Epithelial cell of esophagus (primary cell): ENCODE measurements at regions not wholly inside any gene's neighbourhood (a gene's known extent, or its start where the extent isn't known, plus 50 kb on each side); places are given as distances from the start of the nearest gene placed in this dataset.

Experiments used
- DNase-seq: peaks from one replicate; pipeline ENCODE4 v3.0.0; 2010; ENCODE audit warnings: low read depth
- H3K4me3 ChIP-seq: 2 replicates; pipeline ENCODE4 v1.5.1; 2011; ENCODE audit warnings: mild to moderate bottlenecking, low read length, control low read depth
- TF ChIP-seq, protein P1 (sequence below): IDR thresholded peaks from 2 replicates; pipeline ENCODE4 v1.5.1; 2011; ENCODE audit warnings: low read depth, mild to moderate bottlenecking, low read length, control low read depth, inconsistent platforms; ENCODE audit not compliant: insufficient read depth; ENCODE audit errors: missing control alignments

DNA sequence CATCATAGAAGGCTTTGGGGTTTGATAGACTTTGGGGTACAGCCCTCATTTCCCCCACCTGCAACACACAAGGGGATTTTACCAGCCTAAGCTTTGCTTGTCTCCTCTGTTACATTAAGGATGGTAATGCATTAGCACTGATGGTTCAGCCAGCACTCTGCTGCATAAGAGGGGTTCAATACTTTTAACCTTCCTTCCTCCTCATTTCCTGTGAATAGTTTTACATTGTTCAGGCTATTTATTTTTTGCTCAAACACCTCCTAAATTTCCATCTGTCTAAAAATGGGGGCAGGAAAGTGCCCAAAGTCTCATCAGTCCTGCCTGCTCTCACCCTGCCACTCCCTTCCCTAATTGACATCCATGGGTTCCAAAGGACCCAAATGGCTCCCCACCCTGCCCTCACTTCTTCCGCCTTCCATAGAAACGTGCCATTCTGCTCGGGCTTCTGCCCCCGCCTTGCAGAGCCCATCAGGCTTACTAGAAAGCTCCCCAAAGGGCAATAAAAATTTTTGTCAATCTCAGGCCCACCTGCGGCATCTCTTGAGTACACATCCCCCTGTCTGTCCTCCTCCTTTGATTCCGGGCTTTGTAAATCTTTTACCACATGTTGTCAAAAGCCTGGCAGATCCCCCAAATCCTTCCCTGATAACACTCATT, 239.5 kb upstream of the SLC24A2 start:
- TF ChIP-seq, protein P1, sequence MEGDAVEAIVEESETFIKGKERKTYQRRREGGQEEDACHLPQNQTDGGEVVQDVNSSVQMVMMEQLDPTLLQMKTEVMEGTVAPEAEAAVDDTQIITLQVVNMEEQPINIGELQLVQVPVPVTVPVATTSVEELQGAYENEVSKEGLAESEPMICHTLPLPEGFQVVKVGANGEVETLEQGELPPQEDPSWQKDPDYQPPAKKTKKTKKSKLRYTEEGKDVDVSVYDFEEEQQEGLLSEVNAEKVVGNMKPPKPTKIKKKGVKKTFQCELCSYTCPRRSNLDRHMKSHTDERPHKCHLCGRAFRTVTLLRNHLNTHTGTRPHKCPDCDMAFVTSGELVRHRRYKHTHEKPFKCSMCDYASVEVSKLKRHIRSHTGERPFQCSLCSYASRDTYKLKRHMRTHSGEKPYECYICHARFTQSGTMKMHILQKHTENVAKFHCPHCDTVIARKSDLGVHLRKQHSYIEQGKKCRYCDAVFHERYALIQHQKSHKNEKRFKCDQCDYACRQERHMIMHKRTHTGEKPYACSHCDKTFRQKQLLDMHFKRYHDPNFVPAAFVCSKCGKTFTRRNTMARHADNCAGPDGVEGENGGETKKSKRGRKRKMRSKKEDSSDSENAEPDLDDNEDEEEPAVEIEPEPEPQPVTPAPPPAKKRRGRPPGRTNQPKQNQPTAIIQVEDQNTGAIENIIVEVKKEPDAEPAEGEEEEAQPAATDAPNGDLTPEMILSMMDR, result no peak
- H3K4me3 ChIP-seq, result no peak overlapping the region
- DNase-seq, result no peak

DNA sequence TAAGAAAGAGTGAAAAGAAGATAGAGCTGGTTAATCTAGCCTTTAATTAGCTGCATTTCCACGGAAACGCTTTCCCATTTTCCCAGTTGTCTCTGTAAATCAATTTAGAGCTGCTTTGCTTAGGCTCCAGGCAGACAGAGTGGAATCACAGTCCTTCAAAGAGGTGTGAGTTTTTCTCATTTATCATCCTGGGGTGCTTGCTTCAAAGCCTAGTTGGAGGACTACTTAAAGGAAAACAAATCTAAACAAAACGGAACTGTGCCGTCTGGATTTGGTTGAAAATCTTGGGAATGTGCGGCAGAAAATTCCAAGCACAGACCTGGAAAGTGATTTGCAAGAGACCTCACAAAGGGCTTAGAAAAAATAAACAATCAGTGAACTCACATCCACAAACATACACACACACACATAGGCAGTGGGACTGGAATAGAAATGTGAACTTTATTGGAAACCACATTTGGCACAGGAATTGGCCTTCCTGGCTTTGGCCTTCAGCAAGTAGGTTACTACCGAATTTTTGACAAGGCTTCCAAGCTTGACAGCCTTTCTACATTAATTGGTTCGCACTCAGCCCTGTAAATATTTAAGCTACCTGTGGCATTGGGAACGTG, 235.2 kb upstream of the SLC24A2 start:
- H3K4me3 ChIP-seq, result no peak overlapping the region
- TF ChIP-seq, protein P1, result no peak
- DNase-seq, result no peak

DNA sequence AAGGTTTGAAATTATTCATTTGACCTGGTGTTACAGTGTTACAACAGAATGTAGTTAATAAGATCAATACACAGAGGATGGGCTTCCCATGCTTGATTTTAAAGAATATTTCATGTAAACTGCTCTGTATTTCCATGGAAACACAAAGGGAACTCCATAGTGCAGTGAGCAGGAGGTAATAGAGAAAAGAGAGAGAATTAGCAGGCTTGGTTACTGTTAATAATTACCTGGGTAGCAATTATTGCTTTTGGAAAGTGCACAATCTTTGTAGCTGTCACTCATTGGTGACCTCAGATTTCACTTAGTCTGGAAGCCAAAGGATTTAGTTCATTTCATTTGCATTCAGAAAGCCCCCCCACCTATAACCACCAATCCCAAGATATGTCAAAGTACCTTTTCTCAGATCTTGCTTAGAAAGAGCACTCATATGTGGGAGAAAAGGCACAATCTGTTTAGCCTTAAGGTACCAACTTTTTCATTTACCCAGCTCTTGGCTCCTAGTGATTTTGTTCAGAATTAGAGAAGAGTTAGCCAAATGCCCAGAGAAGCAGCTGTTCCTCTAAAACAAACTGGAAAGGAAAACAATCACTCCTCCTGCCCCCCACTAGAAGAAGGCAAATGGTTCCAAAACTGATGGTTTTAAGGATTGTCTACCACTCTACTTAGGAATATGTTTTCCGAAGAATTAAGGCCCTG, 234.5 kb upstream of the SLC24A2 start:
- H3K4me3 ChIP-seq, result no peak overlapping the region
- TF ChIP-seq, protein P1, result no peak
- DNase-seq, result no peak

DNA sequence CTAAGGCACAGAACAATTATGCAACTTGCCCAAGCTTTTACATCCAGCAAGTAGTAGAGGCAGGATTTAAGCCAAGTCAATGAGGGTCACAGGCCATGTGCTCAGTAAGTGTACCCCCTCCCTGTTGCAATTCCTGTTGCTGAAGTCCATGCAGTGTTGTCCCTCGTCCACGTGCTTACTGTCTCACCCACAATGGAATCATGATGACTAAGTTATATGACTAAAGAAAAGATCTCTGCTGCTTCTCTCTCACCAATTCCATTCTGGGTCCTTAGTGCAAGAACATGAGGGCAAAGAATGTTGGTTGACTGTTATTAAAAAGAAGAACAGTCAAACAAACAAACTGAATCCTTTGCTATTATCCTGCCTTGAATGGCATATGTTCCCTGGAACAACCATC, 233.6 kb upstream of the SLC24A2 start:
- H3K4me3 ChIP-seq, result no peak overlapping the region
- peak; percentile 64 for DNase-seq
- TF ChIP-seq, protein P1, result no peak

DNA sequence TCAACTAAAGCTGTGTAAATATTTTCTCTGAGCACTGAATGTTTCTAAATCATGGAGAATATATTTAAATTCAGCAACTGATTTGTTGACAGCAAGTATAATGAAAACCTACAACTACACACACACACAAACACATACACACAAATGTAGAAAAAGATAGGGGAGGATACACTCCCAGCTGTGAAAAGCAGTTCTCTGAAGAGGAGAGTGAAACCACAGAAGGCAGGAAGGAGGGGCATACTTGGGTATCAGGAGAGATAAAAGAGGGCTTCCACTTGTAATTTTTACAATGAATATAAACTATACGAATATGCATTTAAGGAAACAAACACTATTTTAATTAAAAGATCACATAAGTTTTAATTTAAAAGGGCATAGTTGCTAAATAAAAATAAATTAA, 227.8 kb upstream of the SLC24A2 start:
- no peak for DNase-seq
- TF ChIP-seq, protein P1, result no peak

DNA sequence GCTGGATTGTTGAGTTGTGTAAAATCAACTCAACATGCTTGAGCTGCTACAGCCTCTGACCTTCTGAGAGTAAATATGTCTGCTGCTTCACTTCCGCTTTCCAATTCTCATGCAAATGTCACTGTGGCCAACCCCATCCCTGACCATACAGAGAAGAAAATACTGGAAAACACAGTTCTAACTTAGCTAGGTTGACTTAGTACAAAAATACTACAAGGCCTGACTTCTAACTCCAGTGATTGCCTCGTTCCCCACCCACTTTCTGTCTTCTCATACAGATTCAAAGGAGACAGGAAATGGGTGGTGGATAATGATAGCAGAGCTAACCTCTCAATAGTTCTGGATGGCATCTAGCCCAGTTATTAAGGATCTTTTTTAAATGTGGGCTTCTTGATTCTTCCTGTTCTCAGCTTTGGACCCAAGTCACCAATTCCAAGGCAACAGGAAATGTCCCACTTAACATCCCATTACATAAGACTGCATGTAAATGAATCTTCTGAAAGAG, 226.6 kb upstream of the SLC24A2 start:
- no peak for DNase-seq
- TF ChIP-seq, protein P1, result no peak
- no peak overlapping the region for H3K4me3 ChIP-seq

More for the DNA sequence above, 227.8 kb upstream of the SLC24A2 start:
- H3K4me3 ChIP-seq, result no peak overlapping the region

DNA sequence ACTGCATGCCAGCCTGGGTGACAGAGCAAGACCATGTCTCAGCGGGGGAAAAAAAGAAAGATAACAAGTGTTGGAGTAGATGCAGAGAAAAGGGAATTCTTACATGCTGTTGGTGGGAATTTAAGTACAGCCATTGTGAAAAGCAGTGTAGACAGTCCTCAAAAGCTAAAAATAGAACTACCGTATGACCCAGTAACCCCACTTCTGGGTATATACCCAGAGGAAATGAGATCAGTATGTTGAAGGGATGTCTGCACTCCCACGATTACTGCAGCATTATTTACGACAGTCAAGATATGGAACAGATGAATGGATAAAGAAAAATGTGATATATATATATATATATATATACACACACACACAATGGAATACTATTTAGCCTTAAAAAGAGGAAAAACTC, 225.3 kb upstream of the SLC24A2 start:
- TF ChIP-seq, protein P1, result no peak
- no peak for DNase-seq
- H3K4me3 ChIP-seq, result no peak overlapping the region
